Chondrocyte (in vitro differentiated cells): ENCODE measurements at regions not wholly inside any gene's neighbourhood (a gene's known extent, or its start where the extent isn't known, plus 50 kb on each side); places are given as distances from the start of the nearest gene placed in this dataset. TPM values are rescaled to one million over a fixed set of nuclear protein-coding genes. Genes with fewer than 3 reads are reported as not detected.

Experiments used
- DNase-seq: peaks from one replicate; pipeline ENCODE4 v3.0.0; 2021; ENCODE audit warnings: mixed read lengths, low spot score
- H3K27ac Mint-ChIP-seq: one replicate; pipeline ENCODE4 v1.8.0; 2021; ENCODE audit warnings: mild to moderate bottlenecking, moderate library complexity, mixed read lengths; ENCODE audit not compliant: unreplicated experiment
- H3K27me3 Mint-ChIP-seq: 2 replicates; pipeline ENCODE4 v1.8.0; 2021; ENCODE audit warnings: low read depth, mixed read lengths
- H3K36me3 Mint-ChIP-seq: 2 replicates; pipeline ENCODE4 v1.8.0; 2021; ENCODE audit warnings: low read depth, mixed read lengths
- H3K4me1 Mint-ChIP-seq: 2 replicates; pipeline ENCODE4 v1.8.0; 2021; ENCODE audit warnings: low read depth, mild to moderate bottlenecking, mixed read lengths
- H3K4me3 Mint-ChIP-seq: one replicate; pipeline ENCODE4 v1.8.0; 2021; ENCODE audit warnings: mild to moderate bottlenecking, moderate library complexity, mixed read lengths; ENCODE audit not compliant: unreplicated experiment
- H3K9me3 Mint-ChIP-seq: 2 replicates; pipeline ENCODE4 v1.8.0; 2021; ENCODE audit warnings: low read depth, mixed read lengths
- microRNA-seq: library from miRNA; unstranded; fragments of <30 nt; microRNA quantifications from one replicate; pipeline ENCODE4 v1.2.0, GENCODE V29; 2020; ENCODE audit warnings: borderline number of aligned reads
- TF ChIP-seq, protein P1 (sequence below): fragments of 200-600 bp; sonication (generic); IDR thresholded peaks from 2 replicates; pipeline ENCODE4 v1.5.0; 2021; ENCODE audit warnings: antibody characterized with exemption, mild to moderate bottlenecking, moderate library complexity

DNA sequence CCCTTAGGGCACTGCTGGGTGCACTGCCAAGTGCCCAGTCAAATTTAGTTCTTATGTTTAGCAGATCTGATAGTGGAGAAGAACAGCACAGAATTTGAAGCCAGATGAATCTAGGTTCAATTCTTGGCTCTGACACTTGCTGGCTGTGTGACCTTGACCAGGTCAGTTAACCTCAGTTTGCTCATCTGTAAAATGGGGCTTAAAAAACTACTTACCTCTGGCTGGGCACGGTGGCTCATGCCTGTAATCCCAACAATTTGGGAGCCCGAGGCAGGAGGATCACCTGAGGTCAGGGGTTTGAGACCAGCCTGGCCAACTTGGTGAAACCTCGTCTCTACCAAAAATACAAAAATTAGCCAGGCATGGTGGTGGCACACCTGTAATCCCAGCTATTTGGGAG is 49.9 kb upstream of the MLN start:
- TF ChIP-seq, protein P1, sequence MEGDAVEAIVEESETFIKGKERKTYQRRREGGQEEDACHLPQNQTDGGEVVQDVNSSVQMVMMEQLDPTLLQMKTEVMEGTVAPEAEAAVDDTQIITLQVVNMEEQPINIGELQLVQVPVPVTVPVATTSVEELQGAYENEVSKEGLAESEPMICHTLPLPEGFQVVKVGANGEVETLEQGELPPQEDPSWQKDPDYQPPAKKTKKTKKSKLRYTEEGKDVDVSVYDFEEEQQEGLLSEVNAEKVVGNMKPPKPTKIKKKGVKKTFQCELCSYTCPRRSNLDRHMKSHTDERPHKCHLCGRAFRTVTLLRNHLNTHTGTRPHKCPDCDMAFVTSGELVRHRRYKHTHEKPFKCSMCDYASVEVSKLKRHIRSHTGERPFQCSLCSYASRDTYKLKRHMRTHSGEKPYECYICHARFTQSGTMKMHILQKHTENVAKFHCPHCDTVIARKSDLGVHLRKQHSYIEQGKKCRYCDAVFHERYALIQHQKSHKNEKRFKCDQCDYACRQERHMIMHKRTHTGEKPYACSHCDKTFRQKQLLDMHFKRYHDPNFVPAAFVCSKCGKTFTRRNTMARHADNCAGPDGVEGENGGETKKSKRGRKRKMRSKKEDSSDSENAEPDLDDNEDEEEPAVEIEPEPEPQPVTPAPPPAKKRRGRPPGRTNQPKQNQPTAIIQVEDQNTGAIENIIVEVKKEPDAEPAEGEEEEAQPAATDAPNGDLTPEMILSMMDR = no peak

More for the DNA sequence above, 49.9 kb upstream of the MLN start:
- Mint-ChIP-seq H3K4me1 (no peaks in the 10 kb centered on the region), H3K27ac (no peak overlapping the region), H3K27me3 (peaks cover 8% of the 10 kb centered on the region), H3K4me3 (no peak overlapping the region), H3K9me3 (no peaks in the 10 kb centered on the region), H3K36me3 (peaks cover 2% of the 10 kb centered on the region)
- no peak for DNase-seq

Small RNAs in the stretch of these regions (microRNA-seq; reads per million reads assigned to microRNA genes)
- gene MIR7159 = not detected
